Breast epithelium (tissue), 4 donors: ENCODE measurements at regions not wholly inside any gene's neighbourhood (a gene's known extent, or its start where the extent isn't known, plus 50 kb on each side); places are given as distances from the start of the nearest gene placed in this dataset.
A peak's percentile ranks its signal among the peaks of the same experiment; 100 is the strongest.

ENCODE experiments used
- DNase-seq, 2 donors: peaks; one replicate each; pipeline ENCODE4 v3.0.0-alpha.2; 2019; ENCODE audit warnings: low spot score in 2 of 2
- H3K27ac ChIP-seq, 2 donors: fragments of 200-600 bp; sonication (generic) in 1 of 2; one replicate each; pipeline ENCODE4 v1.5.1; 2016 to 2019; ENCODE audit warnings: mild to moderate bottlenecking in 1 of 2
- H3K27me3 ChIP-seq, 2 donors: fragments of 200-600 bp; sonication (generic) in 1 of 2; one replicate each; pipeline versions ENCODE4 v1.5.1 to v1.6.0; 2017 to 2019; ENCODE audit warnings: control low read depth in 1 of 2, mild to moderate bottlenecking in 1 of 2
- H3K36me3 ChIP-seq: fragments of 200-600 bp; one replicate; pipeline ENCODE4 v1.5.1; 2019
- H3K4me1 ChIP-seq, 2 donors: fragments of 200-600 bp; sonication (generic); one replicate each; pipeline ENCODE4 v1.5.1; 2016 to 2019; ENCODE audit warnings: control low read depth in 1 of 2
- H3K4me3 ChIP-seq, 3 donors: fragments of 200-600 bp; sonication (generic); 1 replicate in 2 of 3; 2 replicates in 1 of 3; pipeline ENCODE4 v1.5.1; 2016 to 2019; ENCODE audit warnings: mild to moderate bottlenecking in 3 of 3, moderate library complexity in 2 of 3
- H3K9me3 ChIP-seq, 2 donors: fragments of 200-600 bp; sonication (generic) in 1 of 2; one replicate each; pipeline ENCODE4 v1.5.1; 2016 to 2019; ENCODE audit warnings: control low read depth in 1 of 2
- POLR2A ChIP-seq: fragments of 450-650 bp; IDR thresholded peaks from one replicate; pipeline ENCODE4 v1.6.1; 2016; ENCODE audit warnings: antibody characterized with exemption, mild to moderate bottlenecking, moderate library complexity
- POLR2AphosphoS5 ChIP-seq, 3 donors: sonication (generic); formaldehyde crosslinking; IDR thresholded peaks; one replicate each; pipeline ENCODE4 v1.6.1; 2017; ENCODE audit warnings: antibody characterized with exemption in 3 of 3
- intact Hi-C: fragments of 100-400 bp; cut with DNase I; formaldehyde crosslinking; loops from one replicate; pipeline ENCODE4 v1.15.1; 2023; ENCODE audit warnings: low total_unique reads
- TF ChIP-seq, protein P1 (sequence below), 3 donors: fragments of 450-650 bp; IDR thresholded peaks; one replicate each; pipeline ENCODE4 v1.5.1; 2016 to 2017; ENCODE audit warnings: antibody characterized with exemption in 3 of 3, mild to moderate bottlenecking in 3 of 3, moderate library complexity in 3 of 3

DNA sequence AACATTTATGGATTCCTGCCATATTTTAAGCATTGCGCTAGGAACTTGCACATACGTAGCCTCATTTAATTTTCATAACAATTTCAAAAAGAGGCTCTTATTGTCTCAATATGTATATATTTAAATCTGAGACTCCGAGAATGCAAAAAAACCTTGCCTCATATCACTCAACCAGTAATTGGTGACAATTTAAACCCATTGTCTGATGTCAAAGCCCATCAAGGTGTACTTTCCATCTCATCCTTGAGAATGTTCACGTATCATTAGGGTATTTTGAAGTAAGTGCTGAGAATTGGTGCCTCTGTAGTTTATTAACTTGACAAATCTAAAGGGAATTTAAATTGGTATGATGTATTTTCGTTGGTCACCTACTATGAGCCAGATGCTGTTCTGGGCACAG lies 136.5 kb downstream of the FAM76B start:
- Histone ChIP-seq H3K27me3 (no peaks in the 10 kb centered on the region), H3K36me3 (no peaks in the 10 kb centered on the region), H3K4me1 (peaks cover 4 to 5% of the 10 kb centered on the region in 2 donors), H3K4me3 (no peak overlapping the region), H3K9me3 (no peaks in the 10 kb centered on the region), H3K27ac (no peak overlapping the region)
- TF ChIP-seq POLR2AphosphoS5 (IDR thresholded peaks at IDR 0.05) = no peak
- TF ChIP-seq POLR2A = no peak
- TF ChIP-seq, protein P1, sequence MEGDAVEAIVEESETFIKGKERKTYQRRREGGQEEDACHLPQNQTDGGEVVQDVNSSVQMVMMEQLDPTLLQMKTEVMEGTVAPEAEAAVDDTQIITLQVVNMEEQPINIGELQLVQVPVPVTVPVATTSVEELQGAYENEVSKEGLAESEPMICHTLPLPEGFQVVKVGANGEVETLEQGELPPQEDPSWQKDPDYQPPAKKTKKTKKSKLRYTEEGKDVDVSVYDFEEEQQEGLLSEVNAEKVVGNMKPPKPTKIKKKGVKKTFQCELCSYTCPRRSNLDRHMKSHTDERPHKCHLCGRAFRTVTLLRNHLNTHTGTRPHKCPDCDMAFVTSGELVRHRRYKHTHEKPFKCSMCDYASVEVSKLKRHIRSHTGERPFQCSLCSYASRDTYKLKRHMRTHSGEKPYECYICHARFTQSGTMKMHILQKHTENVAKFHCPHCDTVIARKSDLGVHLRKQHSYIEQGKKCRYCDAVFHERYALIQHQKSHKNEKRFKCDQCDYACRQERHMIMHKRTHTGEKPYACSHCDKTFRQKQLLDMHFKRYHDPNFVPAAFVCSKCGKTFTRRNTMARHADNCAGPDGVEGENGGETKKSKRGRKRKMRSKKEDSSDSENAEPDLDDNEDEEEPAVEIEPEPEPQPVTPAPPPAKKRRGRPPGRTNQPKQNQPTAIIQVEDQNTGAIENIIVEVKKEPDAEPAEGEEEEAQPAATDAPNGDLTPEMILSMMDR (IDR thresholded peaks at IDR 0.05) = no peak
- DNase-seq = no peak
- intact Hi-C loops = no loop called here

DNA sequence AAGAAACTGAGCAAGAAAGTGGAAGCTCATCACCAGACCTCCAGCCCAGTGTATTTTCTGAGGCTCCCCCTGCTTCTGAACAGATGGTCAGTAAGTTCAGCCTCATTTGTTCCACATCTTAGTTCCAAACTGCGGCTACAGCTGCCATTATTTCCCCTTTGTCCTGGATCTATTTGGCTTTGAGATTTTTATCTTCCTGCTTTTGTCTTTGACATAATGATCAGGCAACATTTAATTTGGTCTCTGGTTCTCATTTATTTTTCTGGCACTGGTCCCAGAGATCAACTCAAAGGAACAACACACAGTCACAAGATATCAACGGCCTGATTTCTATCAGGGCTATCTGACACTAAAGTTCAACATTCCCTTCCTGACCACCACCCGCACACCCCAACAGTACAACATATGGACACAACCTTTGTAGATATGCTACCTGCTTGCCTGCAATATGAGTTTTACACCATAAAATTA lies 137.5 kb downstream of the FAM76B start:
- intact Hi-C loops = no loop called here
- H3K4me1 ChIP-seq = peaks cover 7% of the 10 kb centered on the region in 2 donors
- peak overlapping the region; percentile 34 to 75 for H3K27ac ChIP-seq
- no peak for TF ChIP-seq POLR2A
- TF ChIP-seq, protein P1 (IDR thresholded peaks at IDR 0.05) = no peak
- TF ChIP-seq POLR2AphosphoS5 (IDR thresholded peaks at IDR 0.05) = no peak
- no peak overlapping the region for H3K4me3 ChIP-seq
- no peaks in the 10 kb centered on the region for H3K36me3 ChIP-seq
- H3K9me3 ChIP-seq = no peaks in the 10 kb centered on the region
- H3K27me3 ChIP-seq = no peaks in the 10 kb centered on the region
- no peak for DNase-seq

GRCh38 chr11:95650276-95650675 lies 139.3 kb downstream of the FAM76B start:
- Histone ChIP-seq H3K4me3 (no peak overlapping the region), H3K27me3 (no peaks in the 10 kb centered on the region), H3K9me3 (no peaks in the 10 kb centered on the region), H3K27ac (no peak overlapping the region), H3K36me3 (no peaks in the 10 kb centered on the region), H3K4me1 (peaks cover 7 to 9% of the 10 kb centered on the region in 2 donors)
- DNase-seq = no peak
- intact Hi-C loops = no loop called here
- TF ChIP-seq POLR2A = no peak
- TF ChIP-seq, protein P1 (IDR thresholded peaks at IDR 0.05) = no peak

- Histone ChIP-seq H3K9me3 (no peaks in the 10 kb centered on the region), H3K4me3 (no peak overlapping the region), H3K36me3 (no peaks in the 10 kb centered on the region), H3K27ac (peak overlapping the region; percentile 65 to 78), H3K27me3 (no peaks in the 10 kb centered on the region), H3K4me1 (peaks cover 7 to 9% of the 10 kb centered on the region in 2 donors)
- TF ChIP-seq POLR2A (no peak), POLR2AphosphoS5 (IDR thresholded peaks at IDR 0.05) (no peak)
- TF ChIP-seq, protein P1 (IDR thresholded peaks at IDR 0.05) = no peak
- intact Hi-C loops = no loop called here
- no peak for DNase-seq
Observed at GRCh38 chr11:95647871-95648270, 141.7 kb downstream of the FAM76B start.

DNA sequence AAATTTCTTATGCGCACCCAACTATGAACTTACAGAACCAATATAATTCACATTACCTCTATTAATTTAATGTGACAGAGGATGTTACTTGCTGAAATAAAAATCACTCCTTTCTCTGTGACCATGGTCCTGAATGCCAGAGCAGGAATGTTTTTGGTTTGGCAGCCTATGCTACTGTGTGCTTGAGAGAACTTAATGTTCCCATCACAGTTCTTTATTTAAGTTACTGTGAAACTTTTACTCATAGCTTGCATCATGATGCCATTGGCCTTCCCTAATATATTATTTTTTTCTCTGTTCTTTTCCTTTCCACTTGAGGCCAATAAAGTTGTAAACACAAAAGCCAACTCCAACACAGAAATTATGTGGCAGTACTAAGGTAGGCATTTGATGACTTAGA lies 142.2 kb downstream of the FAM76B start:
- intact Hi-C loops = no loop called here
- H3K4me3 ChIP-seq = no peak overlapping the region
- H3K27ac ChIP-seq = peak overlapping the region; percentile 65 to 78
- no peaks in the 10 kb centered on the region for H3K36me3 ChIP-seq
- TF ChIP-seq POLR2A = no peak
- TF ChIP-seq, protein P1 (IDR thresholded peaks at IDR 0.05) = no peak
- peak in 1 of 3 donors; percentile 52 for TF ChIP-seq POLR2AphosphoS5 (IDR thresholded peaks at IDR 0.05)
- no peaks in the 10 kb centered on the region for H3K27me3 ChIP-seq
- H3K4me1 ChIP-seq = peaks cover 7 to 9% of the 10 kb centered on the region in 2 donors
- H3K9me3 ChIP-seq = no peaks in the 10 kb centered on the region
- peak in 1 of 2 donors; percentile 69 for DNase-seq
